VCaP (cell line): ENCODE measurements at regions not wholly inside any gene's neighbourhood (a gene's known extent, or its start where the extent isn't known, plus 50 kb on each side); places are given as distances from the start of the nearest gene placed in this dataset.
"Not testable (repeated sequence)": the region's sequence is repeated elsewhere in the genome, so short reads cannot be mapped to it uniquely, and the experiment has no call there.

Source experiments
- H3K27ac ChIP-seq: fragments of 450-650 bp; 2 replicates; pipeline ENCODE4 v1.5.1; 2017
- TF ChIP-seq, protein P1 (sequence below): fragments of 450-650 bp; conservative IDR thresholded peaks from 2 replicates; pipeline ENCODE4 v1.5.1; 2017; ENCODE audit warnings: mild to moderate bottlenecking, moderate library complexity

DNA sequence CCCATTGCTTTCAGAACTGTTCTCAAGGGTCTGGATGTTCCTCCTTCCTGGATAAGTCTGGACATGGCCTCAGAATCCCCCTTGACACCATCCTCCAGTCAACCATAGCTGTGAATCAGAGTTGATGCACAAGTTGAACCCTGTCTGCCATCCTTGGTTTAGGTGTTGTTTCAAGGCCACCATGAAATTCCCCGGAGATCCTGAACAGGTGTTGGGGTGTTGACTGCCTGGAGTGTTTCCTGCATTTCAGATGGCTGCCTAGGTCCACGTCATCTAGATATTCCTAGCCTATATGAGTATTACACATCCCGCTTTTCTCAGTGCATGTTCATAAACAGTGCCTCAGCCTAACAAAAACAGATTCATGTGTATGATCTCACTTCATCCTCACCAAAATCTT lies 86.7 kb upstream of the PWP1 start:
- no peak overlapping the region for H3K27ac ChIP-seq

DNA sequence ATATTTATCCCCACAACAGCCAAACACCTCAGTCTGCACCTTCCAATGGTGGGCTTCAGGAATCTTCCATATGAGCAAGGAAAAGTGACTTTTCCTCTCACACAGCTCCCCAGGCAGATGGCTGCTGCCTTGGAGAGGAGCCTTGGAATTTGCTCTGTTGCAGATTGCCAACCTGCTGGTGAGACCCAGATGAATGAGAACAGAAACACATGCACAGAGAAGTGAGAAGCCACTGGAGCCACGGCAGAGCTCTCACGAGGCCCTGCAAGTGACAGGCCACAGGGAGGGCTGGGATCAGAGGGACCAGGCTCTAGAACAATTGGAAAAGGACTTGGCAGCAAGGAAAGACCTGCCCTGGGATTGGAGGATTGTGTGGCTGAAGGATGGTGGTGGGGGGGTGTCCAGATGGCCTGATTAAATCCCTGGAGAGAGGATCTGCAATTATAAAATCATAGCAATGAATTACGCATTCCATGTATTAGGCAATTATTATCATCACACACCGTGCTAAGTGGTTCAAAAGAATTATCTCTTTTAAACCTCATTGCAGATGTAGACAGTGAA lies 84.9 kb upstream of the PWP1 start:
- H3K27ac ChIP-seq: no peak overlapping the region
- TF ChIP-seq, protein P1, sequence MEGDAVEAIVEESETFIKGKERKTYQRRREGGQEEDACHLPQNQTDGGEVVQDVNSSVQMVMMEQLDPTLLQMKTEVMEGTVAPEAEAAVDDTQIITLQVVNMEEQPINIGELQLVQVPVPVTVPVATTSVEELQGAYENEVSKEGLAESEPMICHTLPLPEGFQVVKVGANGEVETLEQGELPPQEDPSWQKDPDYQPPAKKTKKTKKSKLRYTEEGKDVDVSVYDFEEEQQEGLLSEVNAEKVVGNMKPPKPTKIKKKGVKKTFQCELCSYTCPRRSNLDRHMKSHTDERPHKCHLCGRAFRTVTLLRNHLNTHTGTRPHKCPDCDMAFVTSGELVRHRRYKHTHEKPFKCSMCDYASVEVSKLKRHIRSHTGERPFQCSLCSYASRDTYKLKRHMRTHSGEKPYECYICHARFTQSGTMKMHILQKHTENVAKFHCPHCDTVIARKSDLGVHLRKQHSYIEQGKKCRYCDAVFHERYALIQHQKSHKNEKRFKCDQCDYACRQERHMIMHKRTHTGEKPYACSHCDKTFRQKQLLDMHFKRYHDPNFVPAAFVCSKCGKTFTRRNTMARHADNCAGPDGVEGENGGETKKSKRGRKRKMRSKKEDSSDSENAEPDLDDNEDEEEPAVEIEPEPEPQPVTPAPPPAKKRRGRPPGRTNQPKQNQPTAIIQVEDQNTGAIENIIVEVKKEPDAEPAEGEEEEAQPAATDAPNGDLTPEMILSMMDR: no peak

More for the DNA sequence above, 86.7 kb upstream of the PWP1 start:
- TF ChIP-seq, protein P1: no peak

DNA sequence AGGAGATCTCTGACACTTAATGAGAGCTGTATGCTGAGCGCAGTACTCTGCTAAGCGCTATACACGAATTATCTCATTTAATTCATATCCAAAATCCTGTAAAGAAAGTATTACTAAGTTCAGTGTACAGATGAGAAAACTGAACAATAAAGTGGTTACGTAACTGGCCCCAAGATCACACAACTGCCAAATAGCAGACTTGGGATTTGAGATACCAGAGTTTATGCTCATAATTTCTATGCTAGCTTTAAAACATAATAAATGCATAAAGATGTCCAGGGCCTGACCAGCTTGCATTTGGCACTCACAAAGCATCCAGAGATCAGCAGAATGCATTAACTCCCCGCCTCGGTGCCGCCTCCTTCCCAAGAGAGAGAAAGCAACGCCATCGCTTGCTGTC lies 83.2 kb upstream of the PWP1 start:
- no peak overlapping the region for H3K27ac ChIP-seq
- TF ChIP-seq, protein P1: no peak

DNA sequence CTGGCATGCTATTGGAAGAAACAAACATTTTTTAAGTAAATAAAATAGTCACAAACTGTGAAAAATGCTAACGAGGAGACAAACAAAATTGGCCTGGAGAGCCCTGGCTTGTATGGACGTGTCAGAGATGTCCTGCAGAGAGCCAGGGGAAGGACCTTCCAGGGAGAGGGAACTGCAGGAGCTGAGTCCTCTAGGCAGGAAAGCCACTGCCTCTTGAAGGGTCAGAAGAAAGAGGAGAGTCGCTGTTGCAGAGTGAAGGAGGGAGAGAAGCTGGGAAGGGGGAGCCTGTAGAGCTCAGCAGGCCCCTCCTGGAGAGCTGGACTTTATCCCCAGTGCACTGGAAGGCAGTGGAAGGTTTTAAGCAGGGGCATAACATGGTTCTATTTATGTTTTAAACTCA lies 80.3 kb upstream of the PWP1 start:
- no peak overlapping the region for H3K27ac ChIP-seq
- TF ChIP-seq, protein P1: no peak

DNA sequence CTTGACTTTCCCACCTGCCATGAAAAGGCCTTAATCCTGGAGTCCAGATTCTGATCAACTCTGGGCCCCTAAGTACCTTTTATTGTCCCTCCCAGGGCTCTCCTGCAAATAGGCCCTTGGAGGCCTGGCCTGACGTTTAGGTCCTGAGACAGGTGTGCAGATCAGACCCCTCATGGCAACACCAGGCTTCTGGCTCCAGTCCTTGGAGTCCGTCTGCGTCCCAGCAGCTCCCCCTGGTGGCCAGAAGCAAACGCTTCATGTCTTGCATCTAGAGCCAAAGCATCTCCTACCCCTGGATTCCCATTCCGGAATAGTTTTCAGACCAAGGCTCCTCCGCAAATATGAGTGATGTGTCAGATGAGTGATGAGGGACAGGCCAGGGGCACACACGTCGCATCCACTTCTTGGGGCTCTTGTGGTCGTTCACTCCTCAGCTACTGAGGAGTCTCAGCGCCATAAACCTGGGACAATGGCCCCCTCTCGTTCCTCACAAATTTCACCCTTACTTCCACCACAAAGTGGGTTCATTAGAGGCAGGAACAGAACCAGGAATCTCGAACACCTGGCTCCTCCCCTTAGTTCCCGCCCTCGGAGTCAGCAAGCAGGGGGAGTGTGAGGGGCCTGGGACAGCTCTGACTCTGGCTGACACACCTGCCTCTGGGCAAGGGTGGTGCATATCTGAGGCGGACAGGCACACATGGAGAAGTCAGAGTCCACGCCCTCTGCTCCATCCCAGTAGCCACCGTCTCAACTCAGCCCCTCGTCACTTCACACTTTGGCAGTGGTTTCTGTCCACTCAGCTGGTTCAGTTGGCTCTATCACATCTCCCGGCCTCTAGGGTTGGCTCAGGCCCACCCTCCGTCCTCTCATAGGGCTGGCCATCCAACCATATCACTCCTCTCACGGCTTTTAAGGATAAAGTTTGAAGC lies 77.9 kb upstream of the PWP1 start:
- no peak overlapping the region for H3K27ac ChIP-seq
- TF ChIP-seq, protein P1: peak; percentile 96

DNA sequence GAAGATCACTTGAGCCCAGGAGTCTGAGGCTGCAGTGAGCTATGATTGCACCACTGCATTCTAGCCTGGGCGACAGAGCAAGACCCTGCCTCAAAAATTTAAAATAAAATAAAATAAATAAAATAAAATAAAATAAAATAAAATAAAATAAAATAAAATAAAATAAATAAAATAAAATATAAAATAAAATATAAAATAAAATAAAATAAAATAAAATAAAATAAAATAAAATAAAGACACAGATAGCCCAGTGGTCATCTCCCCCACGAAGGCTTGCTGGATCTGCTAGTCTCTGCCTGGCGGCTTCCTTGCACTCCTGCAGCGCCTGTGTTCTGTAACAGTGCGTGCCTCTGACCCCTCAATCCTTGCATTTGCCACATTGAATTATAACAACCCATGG lies 76.8 kb upstream of the PWP1 start:
- not testable (repeated sequence) for H3K27ac ChIP-seq

DNA sequence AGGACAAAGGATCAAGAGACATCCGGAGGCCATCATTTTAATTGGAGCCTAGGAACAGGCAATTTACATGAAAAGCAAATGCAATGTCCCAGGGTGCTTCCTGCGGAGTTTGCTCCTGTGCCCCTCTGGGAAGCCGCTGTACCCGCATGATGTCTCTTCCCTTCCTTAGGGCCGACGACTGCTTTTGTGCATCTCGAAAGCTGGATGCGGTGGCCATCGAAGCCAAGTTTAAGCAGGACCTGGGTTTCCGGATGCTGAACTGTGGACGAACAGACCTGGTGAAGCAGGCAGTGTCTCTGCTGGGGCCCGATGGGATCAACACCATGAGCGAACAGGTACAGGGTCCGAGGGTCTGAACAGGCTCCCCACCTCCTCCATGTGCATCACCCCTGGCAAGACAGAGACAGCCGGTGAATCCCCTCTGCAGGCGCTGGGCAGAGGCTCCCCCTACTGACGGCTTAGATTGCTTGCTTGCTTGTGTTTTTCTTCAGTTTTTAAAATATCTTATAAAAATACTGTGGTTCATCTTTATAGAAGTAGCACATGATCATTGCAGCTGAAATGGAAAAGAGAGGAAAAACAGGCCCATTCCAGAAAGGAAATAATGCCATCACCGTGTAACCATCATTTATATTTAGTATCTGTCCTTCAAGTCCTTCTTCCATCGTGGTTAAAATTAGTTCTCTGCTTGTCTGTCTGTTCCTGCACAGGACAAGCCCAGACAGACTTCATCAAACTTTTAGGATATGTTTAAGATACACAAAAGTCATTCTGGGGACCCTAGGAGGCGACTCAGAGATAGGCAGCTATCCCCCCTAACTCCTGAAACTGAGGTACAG lies 75.4 kb upstream of the PWP1 start:
- TF ChIP-seq, protein P1: peak; percentile 94
- no peak overlapping the region for H3K27ac ChIP-seq
